HG03575 (cell line): ENCODE measurements at regions not wholly inside any gene's neighbourhood (a gene's known extent, or its start where the extent isn't known, plus 50 kb on each side); places are given as distances from the start of the nearest gene placed in this dataset.

Experiments used
- ATAC-seq: cut with Tn5 transposase; IDR thresholded peaks from one replicate; pipeline ENCODE4 v1.9.1; 2021; ENCODE audit not compliant: unreplicated experiment, insufficient number of reproducible peaks, low FRiP score; ENCODE audit errors: extremely low read depth

DNA sequence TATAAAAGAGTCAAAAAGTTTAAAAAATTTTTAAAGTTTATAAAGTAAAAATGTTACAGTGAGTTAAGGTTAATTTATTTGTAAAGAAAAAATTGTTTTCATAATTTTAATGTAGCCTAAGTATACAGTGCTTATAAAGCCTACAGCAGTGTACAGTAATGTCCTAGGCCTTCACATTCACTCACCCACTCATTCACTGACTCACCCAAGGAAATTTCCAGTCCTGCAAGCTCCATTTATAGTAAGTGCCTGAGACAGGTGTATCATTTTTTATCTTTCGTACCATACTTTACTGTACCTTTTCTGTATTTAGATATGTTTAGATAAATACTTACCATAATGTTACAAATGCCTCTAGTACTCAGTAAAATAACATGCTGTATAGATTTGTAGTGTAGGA, 269.7 kb upstream of the PHF14 start:
- no peak for ATAC-seq

DNA sequence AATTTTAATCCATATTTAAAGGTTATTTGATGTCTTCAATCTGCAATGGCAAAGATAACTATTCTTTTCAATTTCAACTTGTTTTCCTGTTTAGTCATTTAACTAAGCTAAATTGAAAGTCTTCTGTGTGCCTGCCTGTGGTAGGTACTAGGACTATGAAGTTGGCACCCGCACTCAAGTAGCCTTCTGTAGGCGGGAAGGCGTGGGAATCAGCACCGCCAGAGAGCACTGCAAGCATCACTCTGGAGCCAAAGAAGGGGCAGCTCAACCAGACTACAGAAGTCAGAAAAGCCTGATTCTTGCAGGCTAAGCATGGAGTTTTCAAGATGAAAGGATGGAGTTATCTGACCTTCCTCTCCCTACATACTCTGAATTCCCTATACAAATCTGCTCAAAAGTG, 269.0 kb upstream of the PHF14 start:
- ATAC-seq: no peak

DNA sequence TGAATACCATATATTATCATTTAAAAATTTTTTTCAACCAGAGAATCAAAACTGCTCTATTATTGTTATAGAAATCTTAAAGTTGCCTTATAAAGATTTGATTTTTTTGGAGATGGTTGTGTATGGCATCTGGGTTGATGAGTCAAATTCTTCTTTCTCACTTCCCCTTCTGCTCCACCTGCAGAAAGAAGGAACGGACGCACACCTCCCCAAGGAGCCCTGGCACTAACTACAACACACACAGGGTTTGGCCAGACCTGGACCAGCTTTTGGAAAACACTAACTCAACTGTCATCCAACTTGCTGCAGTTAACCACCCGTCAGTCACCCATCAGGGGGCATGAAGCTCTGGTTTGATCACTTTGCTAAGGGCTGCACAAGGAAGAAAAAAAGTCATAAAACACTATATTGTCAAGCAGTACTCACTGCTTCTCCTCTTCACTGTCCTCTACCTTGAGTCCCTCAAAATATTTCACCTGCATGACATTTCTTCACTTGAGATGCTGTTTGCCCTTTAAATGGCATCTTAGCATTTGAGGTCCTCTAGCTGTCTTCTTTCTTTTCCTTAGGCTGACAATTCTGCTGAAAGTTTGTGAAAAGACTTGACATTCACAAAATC, 266.7 kb upstream of the PHF14 start:
- ATAC-seq: peak; percentile 100

DNA sequence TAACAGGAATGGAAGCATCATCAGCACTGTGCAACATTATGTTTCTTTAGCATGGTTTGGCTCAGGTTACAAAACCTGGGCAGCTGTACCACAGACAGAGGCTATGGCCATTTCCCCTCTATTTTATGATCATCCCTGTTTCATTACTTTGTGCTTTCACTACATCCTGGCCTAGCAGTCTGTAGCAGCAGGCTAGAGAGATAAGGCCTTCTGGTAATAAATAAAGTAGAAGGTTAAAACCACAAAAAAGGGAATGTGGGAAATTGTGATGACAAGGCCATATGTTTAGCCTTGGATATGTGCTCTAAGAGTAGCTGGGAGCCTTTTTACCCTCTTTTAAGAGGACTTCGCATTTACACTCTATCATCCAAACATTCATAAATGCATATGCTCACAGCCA, 266.2 kb upstream of the PHF14 start:
- ATAC-seq: no peak

DNA sequence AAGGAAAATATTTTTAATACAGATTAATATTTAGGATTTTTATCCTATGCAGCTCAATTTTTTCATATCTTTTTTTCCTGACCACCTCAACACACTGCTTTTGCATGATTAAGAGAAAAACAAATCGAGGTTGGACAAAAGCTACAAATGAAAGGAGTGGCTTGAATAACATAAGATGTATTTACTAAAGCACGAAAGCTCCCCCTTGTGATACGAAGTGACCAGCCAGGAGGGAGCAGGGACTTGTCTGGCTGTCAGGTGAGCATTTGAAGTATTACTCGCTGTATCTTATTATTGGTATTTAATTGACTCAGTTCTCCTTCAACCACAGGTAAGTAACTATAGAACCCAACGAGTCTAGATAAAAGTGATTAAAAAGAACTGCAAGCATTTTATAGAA, 265.2 kb upstream of the PHF14 start:
- no peak for ATAC-seq

DNA sequence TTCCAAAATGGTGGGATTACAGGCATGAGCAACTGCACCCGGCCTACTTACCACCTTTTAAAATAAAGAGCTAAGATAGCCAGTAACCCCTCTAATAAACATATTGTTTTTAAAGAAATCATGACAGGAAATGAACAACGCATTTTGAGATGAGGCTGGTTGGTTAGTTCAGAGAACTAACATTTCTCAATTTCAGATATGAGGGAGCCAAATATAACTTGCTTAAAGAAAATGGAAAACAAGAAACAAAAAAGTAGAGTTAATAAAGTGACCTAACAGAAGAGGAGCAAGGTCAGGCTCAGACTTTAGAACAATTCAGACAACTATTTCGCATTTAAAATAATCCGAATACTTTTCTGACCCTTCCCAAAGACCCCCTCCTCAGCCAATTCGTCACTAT, 254.9 kb upstream of the PHF14 start:
- ATAC-seq: no peak

DNA sequence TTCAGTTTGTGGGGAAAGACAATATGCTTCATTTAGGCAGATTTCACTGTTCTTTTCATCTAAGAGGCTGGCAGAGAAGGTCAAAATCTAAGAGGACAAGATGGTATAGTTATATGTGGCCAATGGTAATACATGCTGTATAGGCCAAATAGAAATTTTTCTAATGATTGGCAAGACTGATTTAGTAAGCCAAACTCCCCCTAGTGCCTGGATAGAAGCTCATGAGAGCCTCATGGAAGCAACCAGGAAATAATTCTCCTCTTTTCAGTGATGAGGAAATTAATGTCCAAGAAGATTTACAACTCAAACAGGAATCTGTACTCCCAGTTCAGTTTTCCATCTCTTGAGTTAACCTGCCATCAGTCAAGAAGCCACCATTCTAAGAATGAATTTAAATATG, 253.6 kb upstream of the PHF14 start:
- ATAC-seq: no peak

DNA sequence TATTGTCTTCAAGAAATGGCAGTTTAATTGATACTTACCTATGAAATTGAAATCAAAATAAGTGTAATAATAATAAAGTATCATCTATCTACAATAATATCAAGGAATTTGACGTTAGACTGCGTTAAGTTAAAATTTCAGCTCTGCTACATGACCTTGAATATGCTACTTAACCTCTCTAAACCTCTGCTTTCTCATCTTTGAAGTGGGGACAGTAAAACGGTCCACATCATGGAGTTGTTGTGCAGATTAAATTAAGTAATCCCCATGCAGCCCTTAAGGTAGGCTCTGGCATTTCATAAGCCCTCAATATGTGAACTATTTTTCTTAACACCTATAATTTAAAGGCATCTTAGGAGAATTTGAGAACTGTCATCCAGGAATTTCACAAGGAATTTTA, 252.4 kb upstream of the PHF14 start:
- ATAC-seq: no peak

DNA sequence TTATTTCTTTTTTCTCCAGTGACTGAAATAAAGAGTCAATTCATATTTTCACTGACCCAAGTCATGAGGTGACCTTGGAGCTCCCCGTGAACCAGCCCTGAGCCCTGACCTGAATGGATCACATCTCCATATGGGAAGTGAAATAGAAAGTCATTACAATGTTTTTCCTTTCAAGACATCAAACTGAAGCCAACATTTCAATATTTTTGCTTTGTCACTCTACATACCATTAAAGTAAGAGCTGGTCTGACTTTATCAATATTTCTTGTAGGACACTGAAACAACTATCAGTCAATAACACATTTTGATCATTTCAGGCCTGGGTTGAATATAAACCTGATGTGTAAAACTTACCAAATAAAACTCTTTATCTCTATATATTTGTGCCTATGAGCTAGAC, 249.8 kb upstream of the PHF14 start:
- ATAC-seq: no peak

DNA sequence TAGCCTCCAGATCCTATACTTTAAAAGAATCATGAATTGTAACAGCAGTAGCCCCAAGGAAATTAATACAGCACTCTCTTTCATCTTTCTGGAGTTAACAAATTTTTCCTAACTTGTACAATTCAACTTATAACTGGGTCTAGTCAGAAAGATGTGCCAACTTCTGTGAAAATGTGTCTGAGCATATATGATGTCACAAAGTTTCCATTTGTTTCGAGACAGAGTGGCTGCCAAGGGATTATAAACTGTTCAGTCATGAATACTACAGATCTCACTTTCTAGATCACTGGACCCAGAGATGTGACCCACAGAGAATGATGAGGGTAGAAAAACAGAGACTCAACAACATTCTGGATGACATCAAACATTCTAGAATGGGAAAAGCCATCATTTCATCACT, 249.2 kb upstream of the PHF14 start:
- no peak for ATAC-seq

DNA sequence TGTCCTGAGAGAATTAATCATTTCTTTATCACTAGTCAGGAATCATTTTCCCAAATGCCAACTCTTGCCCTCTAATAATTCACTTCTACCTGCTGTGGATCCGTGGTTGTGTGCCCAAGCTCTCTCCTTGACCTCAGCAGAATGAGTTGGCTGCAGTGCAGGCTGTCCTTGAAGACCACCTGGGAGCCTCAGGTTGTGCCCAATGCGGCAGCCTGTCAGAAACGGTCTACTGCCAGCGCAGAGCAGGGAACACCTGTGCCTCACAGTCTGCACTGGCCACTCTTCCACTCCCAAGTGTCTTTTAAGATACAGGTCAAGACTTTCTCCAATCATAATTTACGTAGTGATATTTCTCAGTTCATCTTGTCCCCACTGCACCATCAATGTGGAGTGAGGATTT, 246.0 kb upstream of the PHF14 start:
- no peak for ATAC-seq

DNA sequence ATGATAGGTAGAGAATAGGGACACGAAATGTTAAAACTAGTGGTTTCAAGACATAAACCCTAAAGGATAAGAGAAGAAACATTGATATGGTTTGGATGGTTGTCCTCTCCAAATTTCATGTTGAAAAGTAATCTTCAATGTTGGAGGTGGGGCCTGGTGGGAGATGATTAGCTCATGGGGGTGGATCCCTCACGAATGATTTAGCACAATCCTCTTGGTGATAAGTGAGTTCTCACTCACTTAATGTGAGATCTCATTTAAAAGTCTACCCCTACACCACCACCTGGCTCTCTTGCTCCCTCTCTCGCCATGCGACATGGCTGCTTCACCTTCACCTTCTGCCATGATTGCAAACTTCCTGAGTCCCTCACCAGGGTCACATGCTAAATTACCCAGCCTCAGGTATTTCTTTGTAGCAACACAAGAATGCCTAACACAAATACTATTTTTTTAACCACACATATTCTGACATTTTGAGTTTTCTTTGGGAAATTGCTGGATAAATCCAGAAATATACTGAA, 242.4 kb upstream of the PHF14 start:
- no peak for ATAC-seq

DNA sequence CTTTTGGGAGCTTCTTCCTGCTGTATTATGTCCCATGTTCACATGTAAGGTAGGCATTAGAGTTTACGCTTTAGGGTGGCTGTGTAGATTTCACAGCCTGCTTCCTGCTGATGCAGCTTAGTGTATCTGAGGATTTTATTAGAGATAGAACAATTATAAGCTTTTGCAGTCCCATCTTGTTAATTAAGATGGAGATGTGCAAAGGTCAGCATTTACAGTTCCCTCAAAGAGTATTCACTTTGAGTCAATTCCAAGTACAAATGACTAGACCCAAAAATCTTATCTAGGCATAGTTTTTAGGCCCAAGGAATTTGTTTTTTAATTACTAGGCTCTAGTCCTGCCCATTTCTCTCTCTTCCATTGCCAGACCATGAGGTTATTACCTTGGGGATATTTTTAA, 239.9 kb upstream of the PHF14 start:
- ATAC-seq: no peak

DNA sequence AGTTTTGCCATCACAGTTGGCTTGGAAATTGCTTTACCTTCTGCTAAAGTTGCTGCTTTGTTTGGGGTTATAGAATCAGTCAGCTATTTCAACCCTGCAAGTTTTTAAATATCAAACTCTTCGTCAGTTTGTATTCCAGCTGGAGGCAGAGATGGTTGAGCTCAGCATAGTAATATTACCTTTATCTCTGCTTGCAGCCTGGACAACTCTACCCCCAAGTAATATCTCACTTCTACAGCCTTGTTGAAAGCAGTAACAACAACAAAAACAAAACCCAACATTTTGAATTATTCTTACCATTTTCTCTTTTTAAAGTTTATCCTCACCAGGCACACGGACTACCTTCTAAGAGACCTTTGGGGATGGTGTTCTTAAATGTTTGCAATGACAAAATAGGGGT, 239.1 kb upstream of the PHF14 start:
- no peak for ATAC-seq

DNA sequence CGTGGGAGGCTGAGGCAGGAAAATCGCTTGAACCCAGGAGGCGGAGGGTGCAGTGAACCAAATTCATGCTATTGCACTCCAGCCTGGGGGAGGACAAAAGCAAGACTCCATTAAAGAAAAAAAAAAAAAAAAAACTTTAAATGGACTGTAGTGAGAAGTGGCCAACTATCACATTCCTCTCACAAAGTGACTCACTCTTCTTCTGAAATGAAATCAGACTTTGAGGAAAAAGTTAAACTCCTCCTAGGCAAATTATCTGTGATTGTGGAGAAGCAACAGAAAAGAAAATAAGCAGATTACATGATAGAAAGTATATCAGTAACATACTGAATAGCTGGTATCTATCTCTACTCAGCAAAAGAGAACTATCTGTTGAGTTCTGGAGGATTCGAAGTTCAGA, 234.3 kb upstream of the PHF14 start:
- ATAC-seq: no peak

DNA sequence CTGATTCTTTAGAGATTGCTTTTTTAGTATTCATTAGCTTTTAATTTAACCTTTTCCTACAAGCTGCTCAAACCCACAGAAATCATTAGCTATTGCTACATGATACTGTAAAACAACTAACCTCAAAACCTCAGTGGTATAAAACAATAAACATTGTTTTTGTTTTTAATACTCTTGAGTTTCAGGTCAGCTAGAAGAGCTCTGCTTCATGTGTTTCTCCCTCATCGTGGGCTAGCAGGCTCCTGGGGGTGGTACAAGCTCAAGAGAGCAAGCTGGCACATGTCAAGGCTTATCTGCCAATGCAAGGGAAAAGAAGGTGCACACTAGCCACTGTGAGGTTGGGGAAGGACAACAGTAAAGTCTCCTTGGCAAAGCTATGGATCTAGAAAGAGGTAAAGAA, 232.9 kb upstream of the PHF14 start:
- ATAC-seq: no peak

DNA sequence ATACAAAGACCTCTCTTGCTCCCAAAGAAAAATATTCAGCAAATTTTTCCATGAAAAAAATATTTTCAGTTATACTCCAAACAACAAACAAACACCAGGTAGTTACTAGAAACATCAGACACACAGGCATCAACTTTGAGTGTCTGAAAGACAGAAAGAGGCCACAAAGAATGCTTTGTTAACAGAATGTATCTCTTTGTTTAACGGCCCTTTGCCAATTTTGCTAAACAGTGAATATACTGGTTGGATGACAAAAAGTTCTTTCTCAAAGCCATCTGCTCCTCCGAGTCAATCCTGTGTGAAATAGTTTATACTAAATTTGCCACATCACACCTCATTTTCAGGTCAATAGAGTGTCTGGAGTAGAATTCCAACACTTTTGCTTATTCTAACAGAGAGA, 216.7 kb upstream of the PHF14 start:
- ATAC-seq: no peak

DNA sequence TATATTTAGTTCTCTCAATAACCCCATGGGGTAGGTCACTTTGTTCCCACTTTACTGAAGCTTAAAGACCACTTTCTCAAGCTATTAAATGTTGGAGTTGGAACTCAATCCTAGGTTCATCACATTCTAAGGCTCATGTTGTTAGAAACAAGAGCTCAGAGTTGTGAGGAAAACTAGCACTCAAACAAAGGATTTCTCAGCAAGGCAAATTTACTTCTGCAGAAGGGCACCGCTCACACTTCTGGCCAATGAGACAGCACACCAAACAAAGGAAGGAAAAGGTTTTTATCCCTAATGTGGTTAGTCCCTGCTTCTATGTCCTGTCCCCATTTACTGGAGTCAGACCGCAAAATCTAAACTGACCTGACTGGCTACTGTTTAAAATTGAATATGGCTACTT, 214.6 kb upstream of the PHF14 start:
- no peak for ATAC-seq

DNA sequence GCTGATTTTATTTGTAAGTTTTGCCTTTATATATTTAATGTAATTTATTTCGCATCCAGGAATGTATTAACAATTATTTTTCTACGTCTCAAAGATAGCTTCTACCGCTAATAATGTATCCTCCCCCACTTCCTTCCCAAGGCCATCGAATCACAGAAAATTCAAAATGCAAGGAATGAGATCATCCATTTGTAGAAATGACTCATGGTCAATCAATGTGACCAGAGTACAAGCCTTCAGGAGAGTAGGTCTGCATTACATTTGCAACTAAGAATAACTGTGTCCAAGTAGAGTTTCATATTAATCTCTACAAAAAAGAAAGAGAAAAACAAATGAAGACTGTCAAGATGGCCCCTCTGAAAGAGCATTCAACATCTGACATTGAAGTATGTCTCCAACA, 205.9 kb upstream of the PHF14 start:
- ATAC-seq: no peak

DNA sequence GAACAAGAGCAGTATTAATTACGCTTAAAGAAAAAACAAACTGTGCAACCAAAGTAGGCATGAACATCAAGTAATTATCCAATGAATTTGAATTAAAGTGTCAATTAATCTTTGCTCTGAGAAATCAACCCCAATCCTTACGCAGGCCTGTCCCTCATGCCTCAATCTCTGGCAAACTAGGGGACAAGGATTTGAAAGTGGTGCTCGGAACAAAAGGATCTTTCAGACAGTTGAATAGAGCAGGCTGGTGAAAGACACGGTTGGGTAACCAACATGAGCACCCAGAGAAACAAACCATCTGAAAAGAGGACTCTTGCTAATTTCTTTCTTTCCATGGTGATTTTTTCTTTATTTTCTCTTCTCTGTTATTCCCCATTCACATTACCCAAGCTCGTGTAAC, 203.5 kb upstream of the PHF14 start:
- ATAC-seq: no peak

DNA sequence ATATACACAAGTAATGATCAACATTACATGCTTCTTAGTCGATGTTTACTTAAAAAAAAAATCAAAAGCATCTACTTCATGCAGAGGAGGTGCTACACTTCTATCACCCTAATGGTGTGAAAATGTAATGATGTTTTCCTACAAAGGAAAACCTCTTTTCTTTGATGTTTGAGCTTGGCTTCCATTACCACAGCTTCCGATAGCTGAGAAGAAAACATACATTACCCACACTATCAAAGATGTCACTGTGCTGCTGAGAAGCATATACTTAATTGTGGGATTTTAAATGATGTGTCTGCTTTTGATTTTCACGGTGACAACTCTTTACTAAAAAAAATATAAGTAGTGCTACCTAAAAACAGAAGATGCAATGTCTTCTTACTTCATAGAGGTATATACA, 200.2 kb upstream of the PHF14 start:
- ATAC-seq: no peak
